ENCODE measurements at regions not wholly inside any gene's neighbourhood (a gene's known extent, or its start where the extent isn't known, plus 50 kb on each side); places are given as distances from the start of the nearest gene placed in this dataset.

DNA sequence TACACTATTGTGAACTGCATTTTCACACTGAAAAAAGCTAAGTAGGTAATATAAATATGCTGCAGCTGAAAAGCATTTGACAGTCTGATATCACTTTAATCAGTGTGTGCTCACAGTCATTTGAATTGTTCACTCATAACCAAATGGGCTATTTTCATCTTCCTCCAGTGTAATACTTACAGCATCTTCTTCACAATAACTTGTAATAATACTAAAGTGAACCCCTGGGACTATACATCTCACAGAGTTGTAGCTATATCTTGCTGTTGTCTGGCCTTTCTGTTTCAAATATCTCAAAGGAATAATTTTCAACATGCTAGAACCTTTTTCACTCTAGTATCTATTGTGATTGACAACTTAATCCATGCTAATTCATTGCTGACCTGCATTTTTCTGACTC is 66.8 kb upstream of the GALNTL6 start:
- TF ChIP-seq, protein P1, sequence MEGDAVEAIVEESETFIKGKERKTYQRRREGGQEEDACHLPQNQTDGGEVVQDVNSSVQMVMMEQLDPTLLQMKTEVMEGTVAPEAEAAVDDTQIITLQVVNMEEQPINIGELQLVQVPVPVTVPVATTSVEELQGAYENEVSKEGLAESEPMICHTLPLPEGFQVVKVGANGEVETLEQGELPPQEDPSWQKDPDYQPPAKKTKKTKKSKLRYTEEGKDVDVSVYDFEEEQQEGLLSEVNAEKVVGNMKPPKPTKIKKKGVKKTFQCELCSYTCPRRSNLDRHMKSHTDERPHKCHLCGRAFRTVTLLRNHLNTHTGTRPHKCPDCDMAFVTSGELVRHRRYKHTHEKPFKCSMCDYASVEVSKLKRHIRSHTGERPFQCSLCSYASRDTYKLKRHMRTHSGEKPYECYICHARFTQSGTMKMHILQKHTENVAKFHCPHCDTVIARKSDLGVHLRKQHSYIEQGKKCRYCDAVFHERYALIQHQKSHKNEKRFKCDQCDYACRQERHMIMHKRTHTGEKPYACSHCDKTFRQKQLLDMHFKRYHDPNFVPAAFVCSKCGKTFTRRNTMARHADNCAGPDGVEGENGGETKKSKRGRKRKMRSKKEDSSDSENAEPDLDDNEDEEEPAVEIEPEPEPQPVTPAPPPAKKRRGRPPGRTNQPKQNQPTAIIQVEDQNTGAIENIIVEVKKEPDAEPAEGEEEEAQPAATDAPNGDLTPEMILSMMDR (IDR thresholded peaks at IDR 0.05): no peak
- no peak for TF ChIP-seq EZH2 (IDR thresholded peaks at IDR 0.05; ENCODE audit: borderline replicate concordance, insufficient read depth, low read depth, low read length, poor library complexity, severe bottlenecking)
